NCI-H2227 (cell line): ENCODE measurements at regions not wholly inside any gene's neighbourhood (a gene's known extent, or its start where the extent isn't known, plus 50 kb on each side); places are given as distances from the start of the nearest gene placed in this dataset.

Experiments used
- DNase-seq: peaks from one replicate; lab custom pipeline; 2025; ENCODE audit not compliant: unreplicated experiment; lab: John Stamatoyannopoulos, UW

GRCh38 chr7:131011976-131012375, 278.0 kb upstream of the KLF14 start:
- DNase-seq, result no peak

DNA sequence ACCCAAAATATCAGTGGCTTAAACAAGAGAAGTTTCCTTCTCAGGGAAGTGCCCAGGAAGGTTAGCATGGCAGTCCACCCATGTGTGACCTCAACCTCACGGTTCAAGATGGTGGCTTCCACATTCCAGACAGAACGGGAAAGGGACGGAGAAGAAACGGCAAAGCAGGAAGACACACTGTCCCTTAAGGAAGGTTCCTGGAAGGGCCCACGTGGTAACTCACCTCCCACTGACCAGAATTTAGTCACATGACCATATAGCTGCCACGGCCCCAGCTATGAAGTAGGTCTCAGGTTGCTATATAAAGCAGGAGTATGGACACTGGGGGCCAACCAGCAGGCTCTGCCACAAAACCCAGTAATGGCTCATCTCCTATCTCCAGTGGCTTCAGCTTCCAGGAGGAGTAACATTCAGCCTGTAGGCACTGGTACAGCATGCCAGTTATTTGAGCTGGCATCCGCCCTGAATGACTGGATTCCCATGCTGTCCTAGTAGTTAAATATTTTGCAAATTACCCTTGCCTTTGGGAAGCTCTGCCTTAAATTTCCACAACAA, 278.5 kb upstream of the KLF14 start:
- DNase-seq, result no peak

GRCh38 chr7:131013716-131014115, 279.7 kb upstream of the KLF14 start:
- no peak for DNase-seq

- no peak for DNase-seq
These were observed 281.1 kb upstream of the KLF14 start for GRCh38 chr7:131014906-131015656.

GRCh38 chr7:131015657-131015958, 281.6 kb upstream of the KLF14 start:
- no peak for DNase-seq

GRCh38 chr7:131016230-131016629, 282.2 kb upstream of the KLF14 start:
- no peak for DNase-seq

GRCh38 chr7:131019351-131019750, 285.3 kb upstream of the KLF14 start:
- no peak for DNase-seq

DNA sequence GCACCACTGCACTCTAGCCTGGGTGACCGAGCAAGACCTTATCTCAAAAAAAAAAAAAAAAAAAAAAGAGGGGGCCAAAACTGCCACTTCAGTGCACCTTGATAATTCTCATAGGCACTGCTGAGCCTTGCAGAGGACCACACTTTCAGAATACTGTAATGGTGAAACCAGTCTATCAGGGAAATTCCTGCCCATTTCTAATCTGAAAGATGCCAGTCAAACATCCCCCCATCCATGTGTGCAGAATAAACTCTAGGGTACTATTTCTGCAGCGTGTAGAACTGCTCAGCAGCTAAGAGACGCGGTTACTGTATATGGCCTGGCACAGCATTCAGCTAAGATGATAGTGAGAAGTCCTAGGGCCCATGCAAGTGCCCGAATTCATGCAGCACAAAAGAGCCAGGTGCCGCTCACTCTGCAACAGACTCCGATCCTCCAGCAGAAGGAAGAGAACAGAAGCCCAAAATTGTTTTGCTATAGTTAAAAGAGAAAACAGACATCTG, 286.8 kb upstream of the KLF14 start:
- no peak for DNase-seq

- no peak for DNase-seq
These were observed 287.5 kb upstream of the KLF14 start for GRCh38 chr7:131021460-131021859.

GRCh38 chr7:131021902-131022301, 287.9 kb upstream of the KLF14 start:
- DNase-seq, result peak; percentile 57

DNA sequence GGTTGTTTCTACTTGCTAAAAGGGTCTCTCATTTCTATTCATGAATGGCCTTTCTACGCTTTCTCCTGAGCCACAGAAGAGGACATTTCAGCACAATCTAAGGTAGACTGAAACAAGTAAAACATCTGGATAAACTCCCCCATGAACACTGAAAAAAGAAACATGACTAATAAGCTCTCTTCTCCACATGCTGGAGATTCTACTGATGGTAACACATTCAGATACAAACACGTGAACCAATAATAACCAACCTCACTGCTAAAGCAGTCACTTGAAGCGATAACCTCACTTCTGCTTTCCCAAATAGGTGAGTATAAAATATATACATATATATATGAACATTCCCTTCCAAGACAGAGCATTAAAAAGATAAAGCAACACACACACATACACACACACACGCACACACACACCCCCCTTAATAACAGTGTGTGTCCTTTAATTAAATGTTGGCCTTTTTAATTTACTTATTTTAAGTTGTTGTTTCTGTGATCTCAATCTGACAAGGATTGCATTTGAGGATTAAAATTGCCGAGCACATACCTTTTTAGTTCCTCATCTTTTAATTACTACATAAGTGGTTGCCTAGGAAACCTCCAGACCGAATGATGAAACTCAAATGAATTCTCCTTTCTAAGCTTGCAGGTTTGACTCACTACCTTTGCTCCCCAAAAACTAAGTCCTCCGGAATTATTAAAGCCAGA, 292.4 kb upstream of the KLF14 start:
- no peak for DNase-seq

GRCh38 chr7:131027287-131027773, 293.3 kb upstream of the KLF14 start:
- DNase-seq, result no peak

DNA sequence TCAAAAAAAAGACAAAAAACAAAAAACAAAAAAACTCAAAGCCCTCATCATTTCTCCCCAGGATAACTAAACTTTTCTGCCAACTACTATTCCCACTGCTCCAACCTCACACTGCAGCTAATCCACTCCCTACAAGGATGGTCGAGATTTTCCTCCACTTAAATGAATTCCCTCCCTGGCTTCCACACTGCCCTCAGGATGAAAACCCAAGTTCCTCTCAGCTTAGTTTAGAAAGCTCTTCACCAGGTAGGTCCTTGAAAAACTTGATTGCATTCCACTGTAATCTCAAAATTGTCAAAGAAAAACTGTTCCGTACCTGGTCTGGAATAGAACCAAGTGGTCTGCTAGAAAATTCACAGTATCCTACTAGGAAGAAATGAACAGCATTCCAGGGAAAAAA, 294.3 kb upstream of the KLF14 start:
- no peak for DNase-seq

- DNase-seq, result no peak
These were observed 295.0 kb upstream of the KLF14 start for GRCh38 chr7:131029002-131029401.

DNA sequence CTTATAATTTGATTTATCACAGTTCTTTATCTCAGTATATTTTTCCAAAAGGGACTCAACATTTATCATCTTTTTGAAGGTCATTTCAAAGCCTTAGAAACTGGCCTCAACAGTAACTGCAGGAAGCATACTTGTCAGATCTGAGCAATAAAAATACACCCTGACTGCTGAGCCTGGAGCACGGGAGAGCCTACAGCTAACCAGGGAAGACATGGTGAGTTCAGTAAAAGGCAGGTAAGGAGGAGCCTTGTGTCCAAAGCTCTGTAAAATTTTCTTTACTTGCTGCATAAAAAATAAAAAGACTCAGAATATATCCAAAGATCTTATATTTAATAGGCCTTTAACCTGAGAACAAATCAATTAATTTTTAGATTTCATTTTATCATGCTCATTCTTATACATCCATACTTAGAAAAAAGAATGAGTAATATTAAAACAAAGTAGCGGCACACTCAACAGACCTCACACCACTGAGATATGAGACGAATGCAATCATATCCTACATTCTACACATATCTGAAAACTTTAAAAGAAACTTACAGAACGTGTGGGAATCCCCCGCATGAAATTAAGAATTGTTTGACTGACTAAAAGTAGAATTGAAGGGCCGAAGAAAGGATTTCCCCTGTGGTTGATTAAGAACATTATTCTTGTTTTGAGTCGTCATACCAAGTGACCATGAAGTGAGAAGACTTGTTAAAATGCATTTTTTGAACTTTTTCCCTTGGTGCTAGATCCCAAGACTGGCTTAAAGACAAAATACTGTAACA, 296.4 kb upstream of the MKLN1 start:
- no peak for DNase-seq

DNA sequence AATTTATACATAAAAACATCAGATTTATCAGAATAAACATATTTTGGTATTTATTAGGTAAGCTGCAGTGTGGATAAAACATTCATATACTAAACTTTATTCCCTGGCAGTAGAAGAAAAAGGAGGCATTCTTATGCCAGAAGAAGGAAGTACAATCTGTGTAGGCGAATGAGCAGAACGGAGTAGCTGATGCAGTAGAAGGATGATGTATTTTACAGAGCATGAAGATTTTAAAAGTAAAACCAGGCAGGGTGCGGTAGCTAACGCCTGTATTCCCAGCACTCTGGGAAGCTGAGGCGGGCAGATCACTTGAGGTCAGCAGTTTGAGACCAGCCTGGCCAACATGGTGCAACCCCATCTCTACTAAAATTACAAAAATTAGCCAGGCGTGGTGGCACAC, 294.9 kb upstream of the MKLN1 start:
- DNase-seq, result no peak

DNA sequence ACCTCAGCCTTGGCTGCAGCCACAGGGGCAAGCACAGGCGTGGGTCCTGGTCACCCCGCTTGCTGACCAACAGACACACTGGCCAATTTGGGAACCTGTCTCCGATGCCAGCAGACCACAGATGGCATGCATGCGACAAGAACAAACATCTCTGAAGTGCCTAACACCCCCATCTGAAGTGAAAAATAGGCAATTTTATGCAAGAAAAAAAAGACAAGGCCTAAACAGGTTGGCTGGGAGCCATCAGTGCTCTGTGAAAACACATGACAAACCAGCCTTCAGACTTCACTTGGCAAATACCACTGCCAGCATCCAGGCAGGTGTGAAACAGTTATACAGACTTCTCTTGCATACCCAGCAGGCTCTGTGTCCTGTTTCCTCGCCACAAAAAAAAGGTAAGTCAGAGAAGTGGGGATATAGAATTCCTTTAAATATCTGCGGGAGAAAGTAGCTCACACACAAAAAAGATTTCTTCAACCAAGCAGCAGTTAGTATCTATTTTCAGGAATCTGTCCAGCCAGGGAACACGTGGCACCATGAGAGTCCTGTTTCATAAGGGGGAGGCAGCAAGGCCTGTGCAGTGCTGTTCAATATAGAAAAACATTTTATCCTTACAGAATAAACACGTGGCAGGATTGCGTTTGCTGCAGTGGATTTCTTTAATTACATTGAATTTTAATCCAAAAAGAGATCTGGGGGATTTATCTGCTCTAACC, 293.4 kb upstream of the MKLN1 start:
- DNase-seq, result no peak

DNA sequence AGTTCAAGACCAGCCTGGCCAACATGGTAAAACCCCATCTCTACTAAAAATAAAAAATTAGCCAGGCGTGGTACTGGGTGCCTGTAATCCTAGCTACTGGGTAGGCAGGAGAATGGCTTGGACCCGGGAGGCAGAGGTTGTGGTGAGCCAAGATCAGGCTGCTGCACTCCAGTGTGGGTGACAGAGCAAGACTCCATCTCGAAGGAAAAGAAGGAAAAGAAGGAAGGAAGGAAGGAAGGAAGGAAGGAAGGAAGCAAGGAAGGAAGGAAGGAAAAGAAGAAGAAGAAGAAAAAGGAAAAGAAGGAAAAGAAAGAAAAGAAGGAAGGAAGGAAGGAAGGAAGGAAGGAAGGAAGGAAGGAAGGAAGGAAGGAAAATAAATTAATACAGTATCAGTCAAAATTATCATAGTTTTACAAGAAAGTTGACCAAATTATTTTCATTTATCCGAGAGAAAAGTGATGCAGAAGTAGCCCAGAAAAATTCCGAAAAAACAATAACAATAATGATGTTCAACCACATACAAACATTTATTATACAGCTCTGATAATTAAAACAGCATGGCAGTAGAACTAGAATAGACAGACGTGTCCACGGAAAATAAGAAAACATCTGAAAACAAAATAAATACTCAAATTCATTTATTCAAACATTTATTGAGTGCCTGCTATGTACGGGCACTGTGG, 292.4 kb upstream of the MKLN1 start:
- no peak for DNase-seq

GRCh38 chr7:131038153-131038552, 289.5 kb upstream of the MKLN1 start:
- DNase-seq, result no peak

GRCh38 chr7:131039355-131039762, 288.3 kb upstream of the MKLN1 start:
- no peak for DNase-seq
